Endothelial cell (in vitro differentiated cells): ENCODE measurements at regions not wholly inside any gene's neighbourhood (a gene's known extent, or its start where the extent isn't known, plus 50 kb on each side); places are given as distances from the start of the nearest gene placed in this dataset.

Source experiments
- DNase-seq: peaks from one replicate; pipeline ENCODE4 v3.0.0; 2021; ENCODE audit warnings: low spot score
- H3K27ac Mint-ChIP-seq: one replicate; pipeline ENCODE4 v1.8.0; 2021; ENCODE audit warnings: mixed read lengths, inconsistent platforms; ENCODE audit not compliant: unreplicated experiment
- H3K27me3 Mint-ChIP-seq: one replicate; pipeline ENCODE4 v1.8.0; 2021; ENCODE audit warnings: mild to moderate bottlenecking, moderate library complexity, mixed read lengths, inconsistent platforms; ENCODE audit not compliant: unreplicated experiment
- H3K36me3 Mint-ChIP-seq: one replicate; pipeline ENCODE4 v1.8.0; 2021; ENCODE audit warnings: mild to moderate bottlenecking, low read depth, mixed read lengths, inconsistent platforms; ENCODE audit not compliant: unreplicated experiment
- H3K4me1 Mint-ChIP-seq: one replicate; pipeline ENCODE4 v1.8.0; 2021; ENCODE audit warnings: mild to moderate bottlenecking, mixed read lengths, inconsistent platforms; ENCODE audit not compliant: unreplicated experiment
- H3K4me3 Mint-ChIP-seq: one replicate; pipeline ENCODE4 v1.8.0; 2021; ENCODE audit warnings: mild to moderate bottlenecking, mixed read lengths, inconsistent platforms; ENCODE audit not compliant: unreplicated experiment
- H3K9me3 Mint-ChIP-seq: one replicate; pipeline ENCODE4 v1.8.0; 2021; ENCODE audit warnings: mixed read lengths, inconsistent platforms; ENCODE audit not compliant: unreplicated experiment
- TF ChIP-seq, protein P1 (sequence below): fragments of 200-600 bp; sonication (generic); IDR thresholded peaks from one replicate; pipeline ENCODE4 v1.5.0; 2021; ENCODE audit warnings: antibody characterized with exemption; ENCODE audit not compliant: unreplicated experiment

GRCh38 chr9:126166291-126166690 lies 160.3 kb upstream of the MVB12B start:
- TF ChIP-seq, protein P1, sequence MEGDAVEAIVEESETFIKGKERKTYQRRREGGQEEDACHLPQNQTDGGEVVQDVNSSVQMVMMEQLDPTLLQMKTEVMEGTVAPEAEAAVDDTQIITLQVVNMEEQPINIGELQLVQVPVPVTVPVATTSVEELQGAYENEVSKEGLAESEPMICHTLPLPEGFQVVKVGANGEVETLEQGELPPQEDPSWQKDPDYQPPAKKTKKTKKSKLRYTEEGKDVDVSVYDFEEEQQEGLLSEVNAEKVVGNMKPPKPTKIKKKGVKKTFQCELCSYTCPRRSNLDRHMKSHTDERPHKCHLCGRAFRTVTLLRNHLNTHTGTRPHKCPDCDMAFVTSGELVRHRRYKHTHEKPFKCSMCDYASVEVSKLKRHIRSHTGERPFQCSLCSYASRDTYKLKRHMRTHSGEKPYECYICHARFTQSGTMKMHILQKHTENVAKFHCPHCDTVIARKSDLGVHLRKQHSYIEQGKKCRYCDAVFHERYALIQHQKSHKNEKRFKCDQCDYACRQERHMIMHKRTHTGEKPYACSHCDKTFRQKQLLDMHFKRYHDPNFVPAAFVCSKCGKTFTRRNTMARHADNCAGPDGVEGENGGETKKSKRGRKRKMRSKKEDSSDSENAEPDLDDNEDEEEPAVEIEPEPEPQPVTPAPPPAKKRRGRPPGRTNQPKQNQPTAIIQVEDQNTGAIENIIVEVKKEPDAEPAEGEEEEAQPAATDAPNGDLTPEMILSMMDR = no peak
- Mint-ChIP-seq H3K27ac (no peak overlapping the region), H3K4me1 (no peaks in the 10 kb centered on the region), H3K36me3 (no peaks in the 10 kb centered on the region), H3K4me3 (no peak overlapping the region), H3K9me3 (no peaks in the 10 kb centered on the region), H3K27me3 (peaks cover 3% of the 10 kb centered on the region)
- no peak for DNase-seq

DNA sequence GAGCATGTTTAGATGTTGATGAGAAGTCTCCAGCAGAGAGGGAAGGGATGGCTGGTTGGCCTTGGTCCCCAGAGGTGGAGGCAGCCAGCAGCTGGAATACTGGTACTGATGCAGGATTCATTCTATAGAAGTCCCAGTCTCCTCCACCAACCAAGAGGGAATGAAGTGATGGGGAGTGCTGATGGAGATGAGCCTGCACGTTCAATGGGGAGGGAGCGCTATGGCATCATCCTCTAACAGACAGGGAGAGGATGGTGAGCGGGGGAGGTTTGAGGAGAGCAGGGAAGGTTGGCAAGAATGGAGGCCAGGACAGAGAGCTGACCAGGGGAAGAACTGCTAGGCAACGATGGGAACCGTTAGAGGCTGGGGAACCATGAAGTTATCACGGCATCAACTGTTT lies 159.8 kb upstream of the MVB12B start:
- Mint-ChIP-seq H3K4me3 (no peak overlapping the region), H3K4me1 (no peaks in the 10 kb centered on the region), H3K36me3 (no peaks in the 10 kb centered on the region), H3K27me3 (peaks cover 3% of the 10 kb centered on the region), H3K9me3 (no peaks in the 10 kb centered on the region), H3K27ac (no peak overlapping the region)
- TF ChIP-seq, protein P1 = no peak
- no peak for DNase-seq

DNA sequence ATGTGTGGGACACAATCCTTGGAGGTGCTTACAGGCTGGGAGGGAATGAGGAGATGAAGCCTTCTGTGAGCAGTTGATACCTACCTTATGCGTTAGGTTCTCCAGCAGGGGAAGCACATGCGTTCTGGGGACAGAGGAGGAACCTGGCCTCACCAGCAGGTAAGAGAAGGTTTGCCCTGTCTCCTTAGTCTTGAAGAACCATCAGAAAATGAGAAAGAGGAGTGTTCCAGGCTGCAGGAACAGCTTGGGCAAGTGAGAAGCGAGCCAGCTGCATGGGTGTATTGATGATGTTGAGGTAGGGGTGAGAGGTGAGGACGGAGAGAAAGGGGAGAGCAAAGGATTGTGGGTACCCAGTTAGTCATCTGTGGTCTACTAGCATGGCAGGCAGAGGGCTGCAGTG lies 156.9 kb upstream of the MVB12B start:
- Mint-ChIP-seq H3K27me3 (peaks cover 3% of the 10 kb centered on the region), H3K4me1 (no peaks in the 10 kb centered on the region), H3K4me3 (no peak overlapping the region), H3K27ac (no peak overlapping the region), H3K9me3 (no peaks in the 10 kb centered on the region), H3K36me3 (no peaks in the 10 kb centered on the region)
- TF ChIP-seq, protein P1 = no peak
- DNase-seq = no peak

GRCh38 chr9:126170286-126170823 lies 156.3 kb upstream of the MVB12B start:
- TF ChIP-seq, protein P1 = no peak
- Mint-ChIP-seq H3K27ac (no peak overlapping the region), H3K27me3 (peaks cover 3% of the 10 kb centered on the region), H3K9me3 (no peaks in the 10 kb centered on the region), H3K36me3 (no peaks in the 10 kb centered on the region), H3K4me3 (no peak overlapping the region), H3K4me1 (no peaks in the 10 kb centered on the region)
- no peak for DNase-seq

DNA sequence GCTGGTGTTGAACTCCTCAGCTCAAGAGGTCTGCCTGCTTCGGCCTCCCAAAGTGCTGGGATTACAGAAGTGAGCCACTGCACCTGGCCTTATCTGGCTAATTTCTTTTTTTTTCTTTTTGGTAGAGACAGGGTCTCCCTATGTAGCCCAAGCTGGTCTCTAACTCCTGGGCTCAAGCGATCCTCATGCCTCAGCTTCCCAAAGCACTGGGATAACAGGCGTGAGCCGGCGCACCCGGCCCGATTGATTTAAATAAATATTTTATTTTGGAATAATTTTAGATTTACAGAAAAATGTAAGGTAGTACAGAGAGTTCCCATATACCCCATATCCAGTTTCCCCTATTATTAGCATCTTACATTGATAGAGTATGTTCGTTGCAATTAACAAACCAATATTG lies 155.0 kb upstream of the MVB12B start:
- no peaks in the 10 kb centered on the region for H3K4me1 Mint-ChIP-seq
- no peak overlapping the region for H3K4me3 Mint-ChIP-seq
- peaks cover 3% of the 10 kb centered on the region for H3K27me3 Mint-ChIP-seq
- TF ChIP-seq, protein P1 = no peak
- no peaks in the 10 kb centered on the region for H3K36me3 Mint-ChIP-seq
- H3K27ac Mint-ChIP-seq = no peak overlapping the region
- H3K9me3 Mint-ChIP-seq = no peaks in the 10 kb centered on the region
- no peak for DNase-seq
